B cell (primary cell): ENCODE measurements at regions not wholly inside any gene's neighbourhood (a gene's known extent, or its start where the extent isn't known, plus 50 kb on each side); places are given as distances from the start of the nearest gene placed in this dataset.
"Not testable (repeated sequence)": the region's sequence is repeated elsewhere in the genome, so short reads cannot be mapped to it uniquely, and the experiment has no call there.

ENCODE experiments used
- ATAC-seq: fragments of 200-7000 bp; cut with Tn5 transposase; one replicate; pipeline ENCODE4 v1.10.0; 2021; ENCODE audit warnings: low read depth, mild to moderate bottlenecking, moderate number of reproducible peaks, moderate library complexity
- CTCF ChIA-PET: fragments of 350-600 bp; sonication (Branson Sonifier 250); formaldehyde crosslinking; loops from one replicate; lab custom pipeline; 2021; ENCODE audit warnings: antibody characterized with exemption, inconsistent platforms; lab: Charles Lee
- POLR2A ChIA-PET: fragments of 350-600 bp; sonication (Branson Sonifier 250); formaldehyde crosslinking; loops from one replicate; lab custom pipeline; 2021; ENCODE audit warnings: antibody characterized with exemption; lab: Charles Lee
- DNase-seq: peaks from one replicate; pipeline ENCODE4 v3.0.0; 2013
- H2AFZ ChIP-seq: 2 replicates; pipeline ENCODE4 v1.6.1; 2012; ENCODE audit warnings: mild to moderate bottlenecking, low read depth, low read length; ENCODE audit not compliant: insufficient read depth, poor library complexity, severe bottlenecking
- H3K27ac ChIP-seq, 2 donors: 1 replicate in 1 of 2; 2 replicates in 1 of 2; pipeline ENCODE4 v1.5.1; 2012 to 2013; ENCODE audit warnings: low read length in 2 of 2, mild to moderate bottlenecking in 2 of 2, moderate library complexity in 1 of 2
- H3K27me3 ChIP-seq, 4 experiments: fragments of 200-600 bp in 1 of 4; sonication (generic) in 1 of 4; replicated peaks in 1 of 4; 1 replicate in 2 of 4; 2 replicates in 2 of 4; pipeline versions ENCODE4 v1.6.1 to v1.7.0; 2013 to 2016; ENCODE audit warnings: low read length in 3 of 4, mild to moderate bottlenecking in 2 of 4, mixed read lengths in 1 of 4, moderate library complexity in 1 of 4; ENCODE audit not compliant: insufficient read depth in 4 of 4, control insufficient read depth in 3 of 4; ENCODE audit errors: control extremely low read depth in 1 of 4
- H3K36me3 ChIP-seq, 2 experiments: replicated peaks in 1 of 2; 1 replicate in 1 of 2; 2 replicates in 1 of 2; pipeline versions ENCODE4 v1.6.1 to v1.7.1; 2013; ENCODE audit warnings: low read length in 1 of 2; ENCODE audit not compliant: insufficient read depth in 2 of 2, control insufficient read depth in 1 of 2; ENCODE audit errors: control extremely low read depth in 1 of 2, extremely low read depth in 1 of 2
- H3K4me1 ChIP-seq, 2 donors: fragments of 200-600 bp in 1 of 2; sonication (generic) in 1 of 2; 1 replicate in 1 of 2; 2 replicates in 1 of 2; pipeline versions ENCODE4 v1.5.1 to v1.6.1; 2013 to 2017; ENCODE audit warnings: low read length in 2 of 2; ENCODE audit not compliant: control insufficient read depth in 2 of 2, insufficient read depth in 2 of 2
- H3K4me2 ChIP-seq: replicated peaks from 2 replicates; pipeline ENCODE3; 2012; ENCODE audit warnings: mild to moderate bottlenecking, low read depth, low read length; ENCODE audit not compliant: poor library complexity, severe bottlenecking
- H3K4me3 ChIP-seq, 5 experiments: fragments of 200-600 bp in 1 of 5; sonication (generic) in 1 of 5; 1 replicate in 3 of 5; 2 replicates in 2 of 5; pipeline versions ENCODE4 v1.5.1 to v1.7.0; 2011 to 2016; ENCODE audit warnings: low read length in 4 of 5, mild to moderate bottlenecking in 4 of 5, low read depth in 2 of 5, control low read depth in 1 of 5, moderate library complexity in 1 of 5; ENCODE audit not compliant: insufficient read depth in 1 of 5; ENCODE audit errors: control extremely low read depth in 1 of 5, extremely low read depth in 1 of 5
- H3K79me2 ChIP-seq: fragments of 200-600 bp; sonication (generic); one replicate; pipeline ENCODE4 v1.6.0; 2016; ENCODE audit warnings: low read length; ENCODE audit not compliant: control insufficient read depth, insufficient read depth
- H3K9ac ChIP-seq: fragments of 200-600 bp; sonication (generic); 2 replicates; pipeline ENCODE4 v1.6.1; 2017; ENCODE audit warnings: mild to moderate bottlenecking, low read length, moderate library complexity
- H3K9me3 ChIP-seq, 3 donors: one replicate each; pipeline versions ENCODE4 v1.6.1 to v1.7.1; 2013; ENCODE audit warnings: low read length in 2 of 3; ENCODE audit not compliant: control insufficient read depth in 2 of 3, insufficient read depth in 1 of 3; ENCODE audit errors: control extremely low read depth in 1 of 3
- H4K20me1 ChIP-seq: 2 replicates; pipeline ENCODE4 v1.6.0; 2012; ENCODE audit warnings: mild to moderate bottlenecking, low read length; ENCODE audit not compliant: insufficient read depth, control insufficient read depth, poor library complexity, severe bottlenecking
- H3K27ac Mint-ChIP-seq: one replicate; pipeline ENCODE4 v1.8.0; 2021; ENCODE audit warnings: mixed read lengths
- H3K27me3 Mint-ChIP-seq: one replicate; pipeline ENCODE4 v1.8.0; 2021; ENCODE audit warnings: mixed read lengths
- H3K4me1 Mint-ChIP-seq: one replicate; pipeline ENCODE4 v1.8.0; 2021; ENCODE audit warnings: mixed read lengths
- H3K4me3 Mint-ChIP-seq: one replicate; pipeline ENCODE4 v1.8.0; 2021; ENCODE audit warnings: mixed read lengths
- H3K9me3 Mint-ChIP-seq: one replicate; pipeline ENCODE4 v1.8.0; 2022; ENCODE audit warnings: mixed read lengths; ENCODE audit not compliant: insufficient read depth
- CTCF ChIP-seq: fragments of 200-600 bp; IDR thresholded peaks from one replicate; pipeline ENCODE4 v1.8.0; 2022; ENCODE audit warnings: antibody characterized with exemption, mild to moderate bottlenecking
- EZH2 ChIP-seq: IDR thresholded peaks from 2 replicates; pipeline ENCODE4 v1.6.1; 2012; ENCODE audit warnings: borderline replicate concordance, low read depth, mild to moderate bottlenecking, moderate library complexity, low read length; ENCODE audit not compliant: insufficient read depth, poor library complexity, severe bottlenecking
- WGBS: methylation state at CpG from one replicate; pipeline ENCODE4 v1.1.5; 2013; ENCODE audit warnings: missing lambda C conversion rate; ENCODE audit not compliant: insufficient coverage; 5-methylcytosine and 5-hydroxymethylcytosine counted together
- intact Hi-C: fragments of 100-400 bp; cut with micrococcal nuclease; formaldehyde crosslinking; loops from one replicate; pipeline ENCODE4 v1.10.0; 2022

- no peak for ATAC-seq
These were observed 177.7 kb downstream of the ACTR3B start for GRCh38 chr7:152937282-152937681.

GRCh38 chr7:152946616-152947015 lies 187.1 kb downstream of the ACTR3B start:
- DNase-seq, H3K27me3 ChIP-seq, ATAC-seq, H3K27me3 Mint-ChIP-seq, H4K20me1 ChIP-seq, intact Hi-C loops, H3K27ac Mint-ChIP-seq, H3K4me3 ChIP-seq, H3K9ac ChIP-seq, H3K36me3 ChIP-seq, H3K4me1 ChIP-seq, H3K79me2 ChIP-seq, H3K4me3 Mint-ChIP-seq, H3K9me3 Mint-ChIP-seq, H2AFZ ChIP-seq, H3K4me1 Mint-ChIP-seq, H3K27ac ChIP-seq, H3K9me3 ChIP-seq, H3K4me2 ChIP-seq, CTCF ChIA-PET, POLR2A ChIA-PET: not testable (repeated sequence)
- 100% methylated on average over 2 of the region's 2 CpGs for WGBS

More at GRCh38 chr7:152937282-152937681, 177.7 kb downstream of the ACTR3B start:
- no peak overlapping the region for H3K4me2 ChIP-seq
- WGBS: 80% methylated on average over 1 of the region's 1 CpG
- H3K4me3 ChIP-seq: no peak overlapping the region
- Mint-ChIP-seq H3K4me1 (no peaks in the 10 kb centered on the region), H3K9me3 (no peaks in the 10 kb centered on the region), H3K27ac (no peak overlapping the region), H3K27me3 (no peaks in the 10 kb centered on the region), H3K4me3 (no peak overlapping the region)
- no peaks in the 10 kb centered on the region for H3K36me3 ChIP-seq
- H3K79me2 ChIP-seq: no peaks in the 10 kb centered on the region
- H3K27ac ChIP-seq: no peak overlapping the region
- H3K9ac ChIP-seq: no peak overlapping the region
- H4K20me1 ChIP-seq: no peaks in the 10 kb centered on the region
- no peaks in the 10 kb centered on the region for H3K27me3 ChIP-seq
- TF ChIP-seq EZH2 (no peak), CTCF (no peak)
- POLR2A ChIA-PET: no interaction called here
- no peak for DNase-seq
- no peaks in the 10 kb centered on the region for H3K9me3 ChIP-seq
- H2AFZ ChIP-seq: no peak overlapping the region
- intact Hi-C loops: no loop called here
- no peaks in the 10 kb centered on the region for H3K4me1 ChIP-seq
- CTCF ChIA-PET: no interaction called here
